ENCODE measurements at regions not wholly inside any gene's neighbourhood (a gene's known extent, or its start where the extent isn't known, plus 50 kb on each side); places are given as distances from the start of the nearest gene placed in this dataset.
A peak's percentile ranks its signal among the peaks of the same experiment; 100 is the strongest.

DNA sequence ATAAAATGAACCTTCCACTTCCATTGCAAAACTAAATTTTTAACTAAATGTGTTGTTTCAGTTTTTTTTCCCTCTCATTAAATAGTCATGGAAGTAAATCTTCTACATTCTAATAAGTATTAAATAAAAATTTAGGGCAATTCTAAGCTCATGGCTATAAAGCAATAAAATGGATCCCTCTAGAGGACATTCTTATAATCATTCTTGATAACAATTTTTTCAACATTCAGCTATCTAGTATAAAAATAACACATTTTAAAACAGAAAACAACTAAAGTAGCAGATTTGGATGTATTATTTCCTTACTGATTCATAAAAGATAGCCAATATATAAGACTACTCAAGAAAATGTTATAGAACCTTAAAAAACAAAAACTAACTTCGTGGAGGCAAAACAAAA lies 393.1 kb downstream of the PLOD2 start:
- DNase-seq (ENCODE audit: low spot score): no peak
- TF ChIP-seq, protein P1, sequence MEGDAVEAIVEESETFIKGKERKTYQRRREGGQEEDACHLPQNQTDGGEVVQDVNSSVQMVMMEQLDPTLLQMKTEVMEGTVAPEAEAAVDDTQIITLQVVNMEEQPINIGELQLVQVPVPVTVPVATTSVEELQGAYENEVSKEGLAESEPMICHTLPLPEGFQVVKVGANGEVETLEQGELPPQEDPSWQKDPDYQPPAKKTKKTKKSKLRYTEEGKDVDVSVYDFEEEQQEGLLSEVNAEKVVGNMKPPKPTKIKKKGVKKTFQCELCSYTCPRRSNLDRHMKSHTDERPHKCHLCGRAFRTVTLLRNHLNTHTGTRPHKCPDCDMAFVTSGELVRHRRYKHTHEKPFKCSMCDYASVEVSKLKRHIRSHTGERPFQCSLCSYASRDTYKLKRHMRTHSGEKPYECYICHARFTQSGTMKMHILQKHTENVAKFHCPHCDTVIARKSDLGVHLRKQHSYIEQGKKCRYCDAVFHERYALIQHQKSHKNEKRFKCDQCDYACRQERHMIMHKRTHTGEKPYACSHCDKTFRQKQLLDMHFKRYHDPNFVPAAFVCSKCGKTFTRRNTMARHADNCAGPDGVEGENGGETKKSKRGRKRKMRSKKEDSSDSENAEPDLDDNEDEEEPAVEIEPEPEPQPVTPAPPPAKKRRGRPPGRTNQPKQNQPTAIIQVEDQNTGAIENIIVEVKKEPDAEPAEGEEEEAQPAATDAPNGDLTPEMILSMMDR (IDR thresholded peaks at IDR 0.05): peak; percentile 9
- ATAC-seq (ENCODE audit: insufficient number of reproducible peaks, low FRiP score, low read depth): no peak
- no peaks in the 10 kb centered on the region for H3K9me3 ChIP-seq
- no peak overlapping the region for H3K27ac ChIP-seq
- no peaks in the 10 kb centered on the region for H3K27me3 ChIP-seq (replicated peaks; ENCODE audit: insufficient read depth)
- H3K4me3 ChIP-seq: no peak overlapping the region
- H3K36me3 ChIP-seq: no peaks in the 10 kb centered on the region
- H3K4me1 ChIP-seq (ENCODE audit: control insufficient read depth in 1 of 2, low read depth in 2 of 2): no peaks in the 10 kb centered on the region

DNA sequence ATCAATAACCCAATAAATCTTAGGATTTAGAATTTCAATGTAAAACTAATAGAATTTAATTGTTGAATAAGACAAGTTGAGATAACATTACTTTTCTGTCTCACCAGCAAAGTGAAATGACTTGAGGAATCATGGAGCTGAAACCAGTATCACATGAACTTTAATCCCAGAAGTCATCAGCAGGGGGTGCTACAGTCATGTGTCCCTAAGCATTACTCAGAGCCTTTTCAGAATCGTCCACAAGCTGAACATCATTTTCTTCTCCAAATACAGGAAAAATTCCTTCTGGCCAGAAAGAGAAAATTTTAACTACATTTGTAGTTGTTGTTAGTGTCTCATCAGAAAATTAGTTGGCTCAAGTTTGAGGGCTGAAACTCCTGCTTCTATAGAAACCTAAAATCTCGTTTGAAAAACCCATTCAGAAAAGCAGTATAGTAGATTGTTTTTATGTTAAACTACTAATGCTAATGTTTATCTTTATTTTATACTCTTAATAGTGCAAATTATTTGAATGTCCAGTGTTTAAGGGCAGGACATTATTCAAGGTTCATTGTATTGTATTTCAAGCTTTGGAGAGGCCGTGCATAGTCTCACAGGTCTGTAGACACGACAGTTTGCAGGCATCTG lies 384.1 kb downstream of the PLOD2 start:
- no peaks in the 10 kb centered on the region for H3K9me3 ChIP-seq
- TF ChIP-seq, protein P1 (IDR thresholded peaks at IDR 0.05): no peak
- H3K36me3 ChIP-seq: no peaks in the 10 kb centered on the region
- no peak overlapping the region for H3K27ac ChIP-seq
- no peak for DNase-seq (ENCODE audit: low spot score)
- H3K27me3 ChIP-seq (replicated peaks; ENCODE audit: insufficient read depth): no peaks in the 10 kb centered on the region
- no peak for ATAC-seq (ENCODE audit: insufficient number of reproducible peaks, low FRiP score, low read depth)
- no peaks in the 10 kb centered on the region for H3K4me1 ChIP-seq (ENCODE audit: control insufficient read depth in 1 of 2, low read depth in 2 of 2)
- no peak overlapping the region for H3K4me3 ChIP-seq

DNA sequence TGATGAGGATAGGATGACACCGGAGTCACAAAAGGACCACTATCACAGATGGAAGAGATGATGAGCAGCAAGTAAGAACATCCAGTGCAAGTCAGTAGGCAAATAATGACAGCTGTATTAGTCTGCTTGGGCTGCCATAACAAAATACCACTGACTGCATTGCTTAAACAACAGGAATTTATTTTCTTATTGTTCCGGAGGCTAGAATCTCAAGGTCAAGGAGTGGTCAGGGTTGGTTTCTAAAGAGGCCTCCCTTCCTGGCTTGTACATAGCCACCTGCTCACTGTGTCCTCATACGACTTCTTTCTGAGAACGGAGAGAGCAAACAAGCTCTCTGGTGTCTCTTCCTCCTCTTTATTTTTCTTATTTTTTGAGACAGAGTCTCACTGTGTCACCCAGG lies 380.7 kb downstream of the PLOD2 start:
- no peak for DNase-seq (ENCODE audit: low spot score)
- Histone ChIP-seq H3K27me3 (replicated peaks; ENCODE audit: insufficient read depth) (no peaks in the 10 kb centered on the region), H3K4me1 (ENCODE audit: control insufficient read depth in 1 of 2, low read depth in 2 of 2) (no peaks in the 10 kb centered on the region), H3K36me3 (no peaks in the 10 kb centered on the region), H3K27ac (no peak overlapping the region), H3K4me3 (no peak overlapping the region), H3K9me3 (no peaks in the 10 kb centered on the region)
- ATAC-seq (ENCODE audit: insufficient number of reproducible peaks, low FRiP score, low read depth): no peak
- TF ChIP-seq, protein P1 (IDR thresholded peaks at IDR 0.05): no peak

DNA sequence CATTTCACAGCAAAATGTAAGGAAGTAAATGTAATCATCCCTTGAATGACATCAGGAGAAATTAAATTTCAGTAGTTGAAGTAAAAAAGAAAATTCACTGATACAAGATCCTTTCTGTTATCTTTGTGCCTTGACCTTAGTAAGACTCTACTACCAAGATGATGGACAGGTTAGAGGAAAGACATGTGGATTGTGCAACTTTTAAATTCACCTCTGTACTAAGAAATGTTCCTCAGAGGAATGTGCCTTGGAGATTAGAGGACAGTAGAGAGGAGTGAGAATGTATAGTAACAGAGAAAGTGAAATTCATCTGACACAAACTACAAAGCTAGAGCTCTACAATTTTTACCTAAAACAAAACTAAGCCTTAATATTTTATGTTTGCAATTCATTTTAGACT lies 375.3 kb downstream of the PLOD2 start:
- TF ChIP-seq, protein P1 (IDR thresholded peaks at IDR 0.05): no peak
- Histone ChIP-seq H3K4me1 (ENCODE audit: control insufficient read depth in 1 of 2, low read depth in 2 of 2) (no peaks in the 10 kb centered on the region), H3K27me3 (replicated peaks; ENCODE audit: insufficient read depth) (no peaks in the 10 kb centered on the region), H3K9me3 (no peaks in the 10 kb centered on the region), H3K27ac (no peak overlapping the region), H3K4me3 (no peak overlapping the region), H3K36me3 (no peaks in the 10 kb centered on the region)
- ATAC-seq (ENCODE audit: insufficient number of reproducible peaks, low FRiP score, low read depth) (no peak), DNase-seq (ENCODE audit: low spot score) (no peak)

DNA sequence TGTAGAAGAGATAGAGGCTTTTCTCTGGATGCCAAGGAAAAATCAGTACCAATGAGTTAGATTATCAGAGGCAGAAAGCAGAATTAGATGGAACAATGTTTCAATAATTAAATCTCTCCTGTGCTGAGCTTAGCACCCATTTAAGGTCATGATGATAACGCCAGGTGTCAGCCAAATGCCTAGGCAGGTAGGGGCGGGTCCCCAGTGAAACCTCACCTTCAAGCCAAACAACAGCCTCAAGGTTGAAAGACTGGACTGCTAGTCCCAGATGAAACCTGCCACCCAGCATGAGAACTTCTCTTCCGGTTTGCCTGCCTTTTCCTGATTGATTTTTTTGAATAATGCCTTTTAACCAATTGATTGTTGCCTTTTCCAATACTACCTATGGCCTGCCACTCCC lies 363.0 kb downstream of the PLOD2 start:
- no peak for DNase-seq (ENCODE audit: low spot score)
- Histone ChIP-seq H3K27ac (no peak overlapping the region), H3K9me3 (no peaks in the 10 kb centered on the region), H3K27me3 (replicated peaks; ENCODE audit: insufficient read depth) (no peaks in the 10 kb centered on the region), H3K36me3 (no peaks in the 10 kb centered on the region), H3K4me3 (no peak overlapping the region), H3K4me1 (ENCODE audit: control insufficient read depth in 1 of 2, low read depth in 2 of 2) (no peaks in the 10 kb centered on the region)
- no peak for ATAC-seq (ENCODE audit: insufficient number of reproducible peaks, low FRiP score, low read depth)
- TF ChIP-seq, protein P1 (IDR thresholded peaks at IDR 0.05): no peak
